Karpas-422 (cell line): ENCODE measurements at regions not wholly inside any gene's neighbourhood (a gene's known extent, or its start where the extent isn't known, plus 50 kb on each side); places are given as distances from the start of the nearest gene placed in this dataset.

ENCODE experiments used
- DNase-seq: peaks from one replicate; pipeline ENCODE4 v3.0.0-alpha.2; 2015
- H2AFZ ChIP-seq: fragments of 200-600 bp; sonication (generic); 2 replicates; pipeline ENCODE4 v1.6.1; 2014; ENCODE audit warnings: antibody characterized with exemption, low read length, mixed read lengths
- H3K27ac ChIP-seq: fragments of 200-600 bp; sonication (generic); 2 replicates; pipeline ENCODE4 v1.5.1; 2014; ENCODE audit warnings: mild to moderate bottlenecking, low read length, moderate library complexity
- H3K27me3 ChIP-seq: fragments of 200-600 bp; sonication (generic); 2 replicates; pipeline ENCODE4 v1.6.1; 2014; ENCODE audit warnings: low read length, mixed read lengths
- H3K36me3 ChIP-seq: fragments of 200-600 bp; sonication (generic); 2 replicates; pipeline ENCODE4 v1.6.1; 2014; ENCODE audit warnings: low read length, mixed read lengths; ENCODE audit not compliant: insufficient read depth
- H3K4me1 ChIP-seq: fragments of 200-600 bp; sonication (generic); 2 replicates; pipeline ENCODE4 v1.6.1; 2014; ENCODE audit warnings: mild to moderate bottlenecking, low read length, mixed read lengths
- H3K4me2 ChIP-seq: fragments of 200-600 bp; sonication (generic); 2 replicates; pipeline ENCODE4 v1.6.1; 2014; ENCODE audit warnings: low read length, low read depth, mild to moderate bottlenecking; ENCODE audit not compliant: poor library complexity, severe bottlenecking
- H3K4me3 ChIP-seq: fragments of 200-600 bp; sonication (generic); 2 replicates; pipeline ENCODE4 v1.5.1; 2014; ENCODE audit warnings: mild to moderate bottlenecking, antibody characterized with exemption, low read length, mixed read lengths
- H3K79me2 ChIP-seq: fragments of 200-600 bp; sonication (generic); 2 replicates; pipeline ENCODE4 v1.6.1; 2014; ENCODE audit warnings: mild to moderate bottlenecking, low read length, mixed read lengths
- H3K9ac ChIP-seq: fragments of 200-600 bp; sonication (generic); 2 replicates; pipeline ENCODE4 v1.6.0; 2014; ENCODE audit warnings: low read length
- H3K9me2 ChIP-seq: fragments of 200-600 bp; sonication (generic), shearing (Covaris generic); replicated peaks from 2 replicates; pipeline ENCODE4 v1.6.0; 2014; ENCODE audit warnings: mild to moderate bottlenecking, low read length, moderate library complexity; ENCODE audit not compliant: insufficient read depth
- H3K9me3 ChIP-seq: fragments of 300-700, 200-600 bp; sonication (generic); 2 replicates; pipeline ENCODE4 v1.6.1; 2014; ENCODE audit warnings: low read length, mixed read lengths
- H4K20me1 ChIP-seq: fragments of 200-600 bp; sonication (generic); 2 replicates; pipeline ENCODE4 v1.6.1; 2014; ENCODE audit warnings: mild to moderate bottlenecking, antibody characterized with exemption, low read length, low read depth; ENCODE audit not compliant: insufficient read depth

DNA sequence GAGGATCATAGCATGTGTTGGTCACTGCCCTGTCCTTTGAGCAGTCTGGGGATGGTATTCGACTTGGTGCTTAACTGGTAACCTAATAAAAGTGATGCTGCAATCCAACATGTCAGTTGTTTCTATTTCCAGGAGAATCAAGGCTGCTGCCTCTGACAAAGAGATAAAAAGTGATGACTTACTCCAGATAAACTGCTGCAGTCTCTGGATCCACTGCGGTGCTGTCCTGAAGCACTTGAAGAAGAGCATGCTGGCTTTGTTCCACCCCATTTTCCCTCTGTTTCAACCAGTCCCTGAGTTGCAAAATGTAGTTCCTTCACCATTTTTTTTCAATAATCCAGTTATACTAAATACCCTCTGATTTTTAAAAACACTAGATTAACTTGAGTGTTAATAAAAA lies 403.5 kb upstream of the ANKRD30A start:
- Histone ChIP-seq H3K4me1 (no peaks in the 10 kb centered on the region), H3K4me3 (no peak overlapping the region), H3K79me2 (no peaks in the 10 kb centered on the region), H3K4me2 (no peak overlapping the region), H3K36me3 (no peaks in the 10 kb centered on the region), H2AFZ (no peak overlapping the region), H3K27ac (no peak overlapping the region), H3K9me2 (no peaks in the 10 kb centered on the region), H3K9ac (no peak overlapping the region), H3K9me3 (no peaks in the 10 kb centered on the region), H4K20me1 (no peaks in the 10 kb centered on the region), H3K27me3 (no peaks in the 10 kb centered on the region)
- no peak for DNase-seq

DNA sequence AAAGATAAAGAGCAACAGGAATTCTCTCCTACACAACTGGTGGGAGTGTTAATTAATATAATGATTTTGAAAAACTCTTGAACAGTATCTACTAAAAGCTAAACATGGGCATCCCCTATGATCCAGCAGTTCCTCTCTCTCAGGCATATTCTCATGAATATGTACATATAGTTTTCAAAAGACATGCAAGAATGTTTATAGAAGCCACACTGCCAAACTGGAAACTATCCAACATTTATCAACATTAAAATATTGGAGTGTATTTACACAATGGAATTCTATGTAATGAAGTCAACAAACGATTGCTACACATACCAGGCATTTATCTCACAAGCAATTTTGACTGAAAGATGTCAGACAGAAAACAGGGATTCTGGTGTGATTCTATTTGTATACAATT lies 404.5 kb upstream of the ANKRD30A start:
- Histone ChIP-seq H3K27ac (no peak overlapping the region), H3K27me3 (no peaks in the 10 kb centered on the region), H3K9ac (no peak overlapping the region), H3K4me2 (no peak overlapping the region), H3K79me2 (no peaks in the 10 kb centered on the region), H3K4me3 (no peak overlapping the region), H3K9me2 (no peaks in the 10 kb centered on the region), H2AFZ (no peak overlapping the region), H3K36me3 (no peaks in the 10 kb centered on the region), H3K4me1 (no peaks in the 10 kb centered on the region), H3K9me3 (no peaks in the 10 kb centered on the region), H4K20me1 (no peaks in the 10 kb centered on the region)
- no peak for DNase-seq

DNA sequence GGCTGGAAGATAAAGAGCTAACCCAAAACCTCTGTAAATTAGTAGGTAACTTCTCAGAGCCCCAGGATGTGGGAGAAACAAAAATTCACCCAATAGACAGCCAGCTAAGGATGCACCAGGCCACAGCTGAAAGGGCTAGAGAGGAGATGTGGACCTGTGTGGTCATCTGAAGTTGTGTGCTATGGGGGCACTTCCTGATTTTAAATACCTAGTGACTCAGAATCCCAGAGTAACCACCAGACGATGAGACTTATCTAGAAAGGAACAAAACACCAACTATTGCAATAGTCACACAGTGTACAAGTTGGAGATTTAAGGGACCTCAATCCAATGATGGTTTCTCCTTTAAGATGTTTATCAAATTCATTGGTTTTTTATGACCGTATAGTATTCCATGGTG lies 408.3 kb upstream of the ANKRD30A start:
- Histone ChIP-seq H4K20me1 (no peaks in the 10 kb centered on the region), H2AFZ (no peak overlapping the region)

DNA sequence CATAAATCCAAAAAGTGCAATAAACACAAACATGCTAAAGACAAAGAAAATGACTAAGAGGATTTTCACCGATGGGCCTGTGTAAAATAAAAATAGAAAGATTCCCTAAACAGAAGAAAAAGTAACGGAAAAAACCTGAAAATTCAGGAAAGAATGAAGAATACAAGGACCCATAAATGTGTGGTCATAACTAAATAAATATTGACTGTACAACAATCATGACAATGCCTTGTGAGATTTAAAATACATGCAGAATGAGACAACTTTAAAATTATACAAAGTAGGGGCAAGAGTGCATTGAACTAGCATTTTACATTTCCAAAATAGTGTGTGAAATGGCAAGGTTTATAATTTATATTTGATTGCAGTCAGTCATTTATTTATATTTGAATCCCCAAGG lies 409.1 kb upstream of the ANKRD30A start:
- H3K9me3 ChIP-seq = no peaks in the 10 kb centered on the region
- DNase-seq = no peak
- no peaks in the 10 kb centered on the region for H3K9me2 ChIP-seq
- H3K27me3 ChIP-seq = no peaks in the 10 kb centered on the region
- no peak overlapping the region for H2AFZ ChIP-seq
- no peak overlapping the region for H3K4me3 ChIP-seq
- H4K20me1 ChIP-seq = no peaks in the 10 kb centered on the region
- no peaks in the 10 kb centered on the region for H3K36me3 ChIP-seq
- H3K4me2 ChIP-seq = no peak overlapping the region
- no peak overlapping the region for H3K9ac ChIP-seq
- no peaks in the 10 kb centered on the region for H3K79me2 ChIP-seq
- no peak overlapping the region for H3K27ac ChIP-seq
- H3K4me1 ChIP-seq = no peaks in the 10 kb centered on the region

More for the DNA sequence above, 408.3 kb upstream of the ANKRD30A start:
- H3K9me3 ChIP-seq = no peaks in the 10 kb centered on the region
- H3K4me3 ChIP-seq = no peak overlapping the region
- no peaks in the 10 kb centered on the region for H3K36me3 ChIP-seq
- no peak overlapping the region for H3K9ac ChIP-seq
- no peaks in the 10 kb centered on the region for H3K9me2 ChIP-seq
- DNase-seq = no peak
- no peak overlapping the region for H3K27ac ChIP-seq
- no peaks in the 10 kb centered on the region for H3K79me2 ChIP-seq
- no peaks in the 10 kb centered on the region for H3K4me1 ChIP-seq
- H3K27me3 ChIP-seq = no peaks in the 10 kb centered on the region
- no peak overlapping the region for H3K4me2 ChIP-seq

DNA sequence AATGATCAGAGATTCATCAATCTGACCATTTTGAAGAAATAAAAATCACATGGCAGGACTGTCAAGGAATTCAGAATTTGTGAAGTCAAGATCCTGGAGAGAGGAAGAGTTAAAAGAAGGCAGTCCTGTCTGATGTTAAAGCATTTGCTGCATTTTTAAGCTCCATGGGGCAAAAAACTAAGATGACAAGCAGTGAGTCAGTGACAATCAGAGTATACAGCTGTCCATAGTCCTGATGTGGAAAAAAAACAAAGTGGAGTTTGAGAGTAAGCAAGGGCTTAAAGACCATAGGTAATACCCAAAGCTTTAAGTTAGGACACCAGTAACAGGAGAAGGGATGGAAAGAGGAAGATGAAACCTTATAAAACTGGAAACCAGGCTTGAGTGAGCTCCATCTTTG lies 412.7 kb upstream of the ANKRD30A start:
- no peak overlapping the region for H3K4me2 ChIP-seq
- no peaks in the 10 kb centered on the region for H4K20me1 ChIP-seq
- H3K79me2 ChIP-seq = no peaks in the 10 kb centered on the region
- H3K27ac ChIP-seq = no peak overlapping the region
- DNase-seq = no peak
- no peaks in the 10 kb centered on the region for H3K27me3 ChIP-seq
- H3K4me1 ChIP-seq = no peaks in the 10 kb centered on the region
- H2AFZ ChIP-seq = no peak overlapping the region
- H3K36me3 ChIP-seq = no peaks in the 10 kb centered on the region
- H3K9me3 ChIP-seq = no peaks in the 10 kb centered on the region
- H3K9ac ChIP-seq = no peak overlapping the region
- H3K9me2 ChIP-seq = no peaks in the 10 kb centered on the region
- H3K4me3 ChIP-seq = no peak overlapping the region

DNA sequence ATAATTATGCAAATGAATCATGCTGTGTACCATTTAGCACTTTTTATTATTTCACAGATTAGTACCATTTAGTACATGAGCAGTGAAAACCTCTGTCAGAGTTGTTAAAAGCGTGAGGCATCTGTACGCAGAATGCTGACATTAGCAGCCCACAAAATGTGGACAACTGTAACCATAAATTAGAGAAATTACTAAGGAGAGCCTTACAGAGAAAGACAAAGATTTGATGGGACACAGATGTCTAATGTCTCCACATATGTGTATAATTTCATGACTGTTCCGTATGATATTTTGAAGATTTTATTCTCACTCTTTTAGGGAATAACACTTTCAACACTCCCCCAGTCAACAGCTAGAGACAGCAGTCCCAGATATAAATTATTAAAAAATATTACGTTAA lies 414.0 kb upstream of the ANKRD30A start:
- H3K27ac ChIP-seq = no peak overlapping the region
- H3K4me3 ChIP-seq = no peak overlapping the region
- H3K4me1 ChIP-seq = no peaks in the 10 kb centered on the region
- no peaks in the 10 kb centered on the region for H3K27me3 ChIP-seq
- DNase-seq = no peak
- H3K9me2 ChIP-seq = no peaks in the 10 kb centered on the region
- no peaks in the 10 kb centered on the region for H4K20me1 ChIP-seq
- no peak overlapping the region for H2AFZ ChIP-seq
- no peaks in the 10 kb centered on the region for H3K9me3 ChIP-seq
- no peaks in the 10 kb centered on the region for H3K36me3 ChIP-seq
- no peaks in the 10 kb centered on the region for H3K79me2 ChIP-seq
- no peak overlapping the region for H3K9ac ChIP-seq
- no peak overlapping the region for H3K4me2 ChIP-seq

DNA sequence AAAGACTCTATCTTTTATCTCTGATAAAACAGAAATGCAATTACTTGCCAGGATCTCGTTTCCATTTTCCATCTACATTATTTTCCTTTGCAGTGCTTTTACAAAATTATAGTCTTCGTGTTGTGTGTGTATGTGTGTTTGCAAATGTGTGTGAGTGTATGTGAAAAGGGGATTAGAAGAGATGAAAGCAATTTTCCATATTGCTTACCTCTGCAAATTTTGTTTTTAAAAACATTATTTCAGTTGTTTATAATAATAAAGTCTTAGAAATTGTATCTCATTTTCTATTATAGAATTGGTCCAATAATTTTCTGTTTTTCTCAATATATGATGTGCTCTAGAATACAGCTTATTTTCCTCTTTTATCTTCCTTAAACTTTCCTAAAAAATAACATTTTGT lies 421.3 kb upstream of the ANKRD30A start:
- no peaks in the 10 kb centered on the region for H3K4me1 ChIP-seq
- no peak overlapping the region for H3K4me2 ChIP-seq
- H3K79me2 ChIP-seq = no peaks in the 10 kb centered on the region
- no peak for DNase-seq
- no peak overlapping the region for H3K4me3 ChIP-seq
- H3K36me3 ChIP-seq = no peaks in the 10 kb centered on the region
- H3K27me3 ChIP-seq = no peaks in the 10 kb centered on the region
- H2AFZ ChIP-seq = no peak overlapping the region
- H4K20me1 ChIP-seq = no peaks in the 10 kb centered on the region
- no peaks in the 10 kb centered on the region for H3K9me3 ChIP-seq
- H3K27ac ChIP-seq = no peak overlapping the region
- no peaks in the 10 kb centered on the region for H3K9me2 ChIP-seq
- H3K9ac ChIP-seq = no peak overlapping the region

DNA sequence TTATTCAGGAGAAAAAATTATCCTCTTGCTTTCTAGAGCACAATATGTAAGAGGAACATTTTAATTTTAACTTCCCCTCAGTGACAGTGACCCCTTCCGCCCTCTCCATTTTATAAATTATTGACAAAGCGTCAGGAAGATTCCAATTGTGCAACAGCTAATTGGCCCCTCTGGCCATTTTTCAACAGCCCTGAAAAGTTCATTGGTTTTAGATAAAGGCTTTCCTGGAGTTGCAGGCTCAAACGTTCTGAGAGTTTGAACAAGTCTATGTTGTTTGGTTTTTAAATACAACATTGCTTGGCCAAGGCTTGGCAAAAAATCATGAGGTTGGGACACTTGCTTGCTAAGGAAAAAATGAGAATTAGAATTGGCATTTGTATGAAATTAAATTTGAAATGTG lies 422.2 kb upstream of the ANKRD30A start:
- Histone ChIP-seq H2AFZ (no peak overlapping the region), H3K4me2 (no peak overlapping the region), H3K4me3 (no peak overlapping the region), H3K27ac (no peak overlapping the region), H3K9me3 (no peaks in the 10 kb centered on the region), H3K4me1 (no peaks in the 10 kb centered on the region), H3K9ac (no peak overlapping the region), H3K79me2 (no peaks in the 10 kb centered on the region), H3K27me3 (no peaks in the 10 kb centered on the region), H3K9me2 (no peaks in the 10 kb centered on the region), H4K20me1 (no peaks in the 10 kb centered on the region), H3K36me3 (no peaks in the 10 kb centered on the region)
- DNase-seq = no peak

DNA sequence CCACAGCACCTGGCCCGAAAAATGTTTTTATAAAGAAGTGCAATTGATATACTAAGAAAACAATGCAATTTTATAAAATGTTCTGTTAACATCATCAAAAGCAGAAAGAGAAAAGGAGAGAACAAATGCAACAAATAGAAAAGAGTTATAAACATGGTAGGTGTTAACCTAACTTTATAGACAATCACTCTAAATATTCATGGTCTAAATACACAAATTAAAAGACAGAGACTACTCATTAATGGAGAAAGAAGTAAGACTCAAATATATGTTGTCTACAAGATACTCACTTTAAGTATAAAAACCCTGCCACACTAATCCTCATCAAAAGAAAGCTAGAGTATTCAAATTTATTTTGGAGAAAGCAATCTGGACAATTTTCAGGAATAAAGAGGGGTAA lies 425.3 kb upstream of the ANKRD30A start:
- Histone ChIP-seq H3K4me1 (no peaks in the 10 kb centered on the region), H3K79me2 (no peaks in the 10 kb centered on the region), H3K27me3 (no peaks in the 10 kb centered on the region), H3K27ac (no peak overlapping the region), H3K9me2 (no peaks in the 10 kb centered on the region), H2AFZ (no peak overlapping the region), H3K4me3 (no peak overlapping the region), H3K4me2 (no peak overlapping the region), H3K36me3 (no peaks in the 10 kb centered on the region), H3K9me3 (no peaks in the 10 kb centered on the region), H4K20me1 (no peaks in the 10 kb centered on the region), H3K9ac (no peak overlapping the region)
- DNase-seq = no peak
